ENCODE measurements at regions not wholly inside any gene's neighbourhood (a gene's known extent, or its start where the extent isn't known, plus 50 kb on each side); places are given as distances from the start of the nearest gene placed in this dataset.

DNA sequence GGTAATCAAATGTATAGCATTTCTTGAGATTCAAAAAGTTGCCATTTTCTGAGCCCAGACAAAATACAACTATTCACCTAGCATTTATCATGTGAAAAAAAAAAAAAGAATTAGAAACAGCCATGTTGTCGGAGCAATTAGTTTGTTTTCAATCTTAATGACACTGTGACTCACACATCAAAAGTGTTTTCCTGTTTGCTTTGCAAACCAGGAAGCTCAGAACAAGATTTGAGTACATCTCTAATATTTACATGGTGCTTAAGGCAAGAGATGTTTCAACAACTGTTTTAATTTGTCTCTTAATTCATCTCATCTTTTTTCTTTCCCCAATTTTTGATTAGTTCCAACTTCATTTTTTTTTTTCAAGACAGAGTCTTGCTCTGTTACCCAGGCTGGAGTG lies 62.5 kb upstream of the CAPZB start:
- no peaks in the 10 kb centered on the region for H3K36me3 ChIP-seq (ENCODE audit: control insufficient read depth, low read length)
- H3K9me2 ChIP-seq (replicated peaks; ENCODE audit: control insufficient read depth, low read length) = no peaks in the 10 kb centered on the region
- no peaks in the 10 kb centered on the region for H3K79me2 ChIP-seq (ENCODE audit: control insufficient read depth, low read length)
- H4K20me1 ChIP-seq (ENCODE audit: control insufficient read depth, insufficient read depth, low read depth, low read length) = no peaks in the 10 kb centered on the region
- no peak overlapping the region for H3K4me2 ChIP-seq (ENCODE audit: low read length)
- H3K4me1 ChIP-seq (ENCODE audit: control insufficient read depth, low read length) = no peaks in the 10 kb centered on the region
- no peak overlapping the region for H3K27ac ChIP-seq (ENCODE audit: low read depth, low read length)
- TF ChIP-seq EZH2phosphoT487 (IDR thresholded peaks at IDR 0.05; ENCODE audit: borderline replicate concordance, low read length) = no peak
- TF ChIP-seq, protein P1, sequence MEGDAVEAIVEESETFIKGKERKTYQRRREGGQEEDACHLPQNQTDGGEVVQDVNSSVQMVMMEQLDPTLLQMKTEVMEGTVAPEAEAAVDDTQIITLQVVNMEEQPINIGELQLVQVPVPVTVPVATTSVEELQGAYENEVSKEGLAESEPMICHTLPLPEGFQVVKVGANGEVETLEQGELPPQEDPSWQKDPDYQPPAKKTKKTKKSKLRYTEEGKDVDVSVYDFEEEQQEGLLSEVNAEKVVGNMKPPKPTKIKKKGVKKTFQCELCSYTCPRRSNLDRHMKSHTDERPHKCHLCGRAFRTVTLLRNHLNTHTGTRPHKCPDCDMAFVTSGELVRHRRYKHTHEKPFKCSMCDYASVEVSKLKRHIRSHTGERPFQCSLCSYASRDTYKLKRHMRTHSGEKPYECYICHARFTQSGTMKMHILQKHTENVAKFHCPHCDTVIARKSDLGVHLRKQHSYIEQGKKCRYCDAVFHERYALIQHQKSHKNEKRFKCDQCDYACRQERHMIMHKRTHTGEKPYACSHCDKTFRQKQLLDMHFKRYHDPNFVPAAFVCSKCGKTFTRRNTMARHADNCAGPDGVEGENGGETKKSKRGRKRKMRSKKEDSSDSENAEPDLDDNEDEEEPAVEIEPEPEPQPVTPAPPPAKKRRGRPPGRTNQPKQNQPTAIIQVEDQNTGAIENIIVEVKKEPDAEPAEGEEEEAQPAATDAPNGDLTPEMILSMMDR (IDR thresholded peaks at IDR 0.05; ENCODE audit: low read depth, low read length, poor library complexity, severe bottlenecking) = no peak
- H3K4me3 ChIP-seq (ENCODE audit: low read length) = no peak overlapping the region
- H3K27me3 ChIP-seq (ENCODE audit: control insufficient read depth, low read length) = no peaks in the 10 kb centered on the region
- H3F3A ChIP-seq (ENCODE audit: control insufficient read depth, insufficient read depth) = no peaks in the 10 kb centered on the region
- peaks cover 9% of the 10 kb centered on the region for H3K9me3 ChIP-seq (ENCODE audit: control insufficient read depth, insufficient read depth, low read length)

GRCh38 chr1:19536519-19536918 lies 51.2 kb upstream of the CAPZB start:
- Histone ChIP-seq H4K20me1 (ENCODE audit: control insufficient read depth, insufficient read depth, low read depth, low read length) (no peaks in the 10 kb centered on the region), H3K27me3 (ENCODE audit: control insufficient read depth, low read length) (no peaks in the 10 kb centered on the region; the same call in 1 of the 2 replicates), H3K27ac (ENCODE audit: low read depth, low read length) (no peak overlapping the region), H3K36me3 (ENCODE audit: control insufficient read depth, low read length) (no peaks in the 10 kb centered on the region), H3K4me1 (ENCODE audit: control insufficient read depth, low read length) (no peaks in the 10 kb centered on the region), H3K9me2 (replicated peaks; ENCODE audit: control insufficient read depth, low read length) (no peaks in the 10 kb centered on the region), H3K4me2 (ENCODE audit: low read length) (no peak overlapping the region), H3F3A (ENCODE audit: control insufficient read depth, insufficient read depth) (no peaks in the 10 kb centered on the region), H3K9me3 (ENCODE audit: control insufficient read depth, insufficient read depth, low read length) (no peaks in the 10 kb centered on the region), H3K4me3 (ENCODE audit: low read length) (no peak overlapping the region), H3K79me2 (ENCODE audit: control insufficient read depth, low read length) (no peaks in the 10 kb centered on the region)
- TF ChIP-seq, protein P1 (IDR thresholded peaks at IDR 0.05; ENCODE audit: low read depth, low read length, poor library complexity, severe bottlenecking) = no peak
- TF ChIP-seq EZH2phosphoT487 (IDR thresholded peaks at IDR 0.05; ENCODE audit: borderline replicate concordance, low read length) = no peak

- Histone ChIP-seq H3K4me1 (ENCODE audit: control insufficient read depth, low read length) (no peaks in the 10 kb centered on the region), H3K4me3 (ENCODE audit: low read length) (no peak overlapping the region), H3K9me2 (replicated peaks; ENCODE audit: control insufficient read depth, low read length) (no peaks in the 10 kb centered on the region), H3K79me2 (ENCODE audit: control insufficient read depth, low read length) (no peaks in the 10 kb centered on the region), H4K20me1 (ENCODE audit: control insufficient read depth, insufficient read depth, low read depth, low read length) (no peaks in the 10 kb centered on the region), H3K9me3 (ENCODE audit: control insufficient read depth, insufficient read depth, low read length) (no peaks in the 10 kb centered on the region), H3K27me3 (ENCODE audit: control insufficient read depth, low read length) (no peaks in the 10 kb centered on the region; the same call in 1 of the 2 replicates), H3K36me3 (ENCODE audit: control insufficient read depth, low read length) (no peaks in the 10 kb centered on the region), H3F3A (ENCODE audit: control insufficient read depth, insufficient read depth) (no peaks in the 10 kb centered on the region), H3K27ac (ENCODE audit: low read depth, low read length) (no peak overlapping the region), H3K4me2 (ENCODE audit: low read length) (no peak overlapping the region)
- no peak for TF ChIP-seq EZH2phosphoT487 (IDR thresholded peaks at IDR 0.05; ENCODE audit: borderline replicate concordance, low read length)
- TF ChIP-seq, protein P1 (IDR thresholded peaks at IDR 0.05; ENCODE audit: low read depth, low read length, poor library complexity, severe bottlenecking) = no peak
Measured at GRCh38 chr1:19535214-19535613, 49.9 kb upstream of the CAPZB start.
